ENCODE measurements at regions not wholly inside any gene's neighbourhood (a gene's known extent, or its start where the extent isn't known, plus 50 kb on each side); places are given as distances from the start of the nearest gene placed in this dataset.
A peak's percentile ranks its signal among the peaks of the same experiment; 100 is the strongest.

- TF ChIP-seq CTCF (IDR thresholded peaks at IDR 0.05; ENCODE audit: low read depth, low read length): no peak
- H3K4me3 ChIP-seq (replicated peaks in 1 of 2; ENCODE audit: low read depth in 2 of 2, low read length in 2 of 2): no peak overlapping the region
- no peak for DNase-seq (ENCODE audit: low read depth in 2 of 2)
Observed at GRCh38 chr16:79784007-79784406, 183.5 kb upstream of the MAF start.

- no peak overlapping the region for H3K4me3 ChIP-seq (replicated peaks in 1 of 2; ENCODE audit: low read depth in 2 of 2, low read length in 2 of 2)
- DNase-seq (ENCODE audit: low read depth in 2 of 2): no peak
Observed at GRCh38 chr16:79777679-79778078, 177.1 kb upstream of the MAF start.

GRCh38 chr16:79776243-79776847 lies 175.8 kb upstream of the MAF start:
- TF ChIP-seq CTCF (IDR thresholded peaks at IDR 0.05; ENCODE audit: low read depth, low read length): no peak
- H3K4me3 ChIP-seq (replicated peaks in 1 of 2; ENCODE audit: low read depth in 2 of 2, low read length in 2 of 2): no peak overlapping the region
- peak; percentile 48 to 60 for DNase-seq (ENCODE audit: low read depth in 2 of 2)

More at GRCh38 chr16:79777679-79778078, 177.1 kb upstream of the MAF start:
- no peak for TF ChIP-seq CTCF (IDR thresholded peaks at IDR 0.05; ENCODE audit: low read depth, low read length)

- TF ChIP-seq CTCF (IDR thresholded peaks at IDR 0.05; ENCODE audit: low read depth, low read length): no peak
- no peak for DNase-seq (ENCODE audit: low read depth in 2 of 2)
Observed at GRCh38 chr16:79772784-79773183, 172.2 kb upstream of the MAF start.

GRCh38 chr16:79772048-79772447 lies 171.5 kb upstream of the MAF start:
- TF ChIP-seq CTCF (IDR thresholded peaks at IDR 0.05; ENCODE audit: low read depth, low read length): no peak
- H3K4me3 ChIP-seq (replicated peaks in 1 of 2; ENCODE audit: low read depth in 2 of 2, low read length in 2 of 2): no peak overlapping the region
- no peak for DNase-seq (ENCODE audit: low read depth in 2 of 2)

More at GRCh38 chr16:79772784-79773183, 172.2 kb upstream of the MAF start:
- H3K4me3 ChIP-seq (replicated peaks in 1 of 2; ENCODE audit: low read depth in 2 of 2, low read length in 2 of 2): no peak overlapping the region

GRCh38 chr16:79770244-79771064 lies 169.9 kb upstream of the MAF start:
- DNase-seq (ENCODE audit: low read depth in 2 of 2): peak; percentile 81 to 90
- no peak for TF ChIP-seq CTCF (IDR thresholded peaks at IDR 0.05; ENCODE audit: low read depth, low read length)
- H3K4me3 ChIP-seq (replicated peaks in 1 of 2; ENCODE audit: low read depth in 2 of 2, low read length in 2 of 2): peak overlapping the region; percentile 53 to 62
